A673 (cell line): ENCODE measurements at regions not wholly inside any gene's neighbourhood (a gene's known extent, or its start where the extent isn't known, plus 50 kb on each side); places are given as distances from the start of the nearest gene placed in this dataset.

Source experiments
- BruUV-seq: library from RNA; stranded (reverse); fragments of 400-500 nt; replicated peaks from 2 replicates; lab custom pipeline; 2021; lab: Mats Ljungman, UMichigan
- CTCF ChIA-PET: fragments of 300-600 bp; sonication (Branson Sonifier 250); formaldehyde crosslinking; loops from one replicate; lab custom pipeline; 2022; ENCODE audit warnings: antibody characterized with exemption; lab: Charles Lee
- POLR2A ChIA-PET: fragments of 300-600 bp; sonication (Branson Sonifier 250); formaldehyde crosslinking; loops from one replicate; lab custom pipeline; 2022; ENCODE audit warnings: antibody characterized with exemption; ENCODE audit not compliant: low non-redundant PET; lab: Charles Lee
- DNase-seq: peaks from one replicate; pipeline ENCODE4 v3.0.0-alpha.2; 2015; ENCODE audit warnings: low spot score
- H3K27ac ChIP-seq: fragments of 200-600 bp; sonication (generic); 2 replicates; pipeline ENCODE4 v1.5.1; 2016; ENCODE audit warnings: mixed run types, low read depth, mild to moderate bottlenecking, mixed read lengths, antibody characterized with exemption, low read length; ENCODE audit not compliant: poor library complexity, severe bottlenecking
- H3K27me3 ChIP-seq: fragments of 200-600 bp; sonication (generic); replicated peaks from 2 replicates; pipeline ENCODE4 v1.6.1; 2017; ENCODE audit warnings: mixed run types, low read depth, mild to moderate bottlenecking, mixed read lengths, antibody characterized with exemption, low read length; ENCODE audit not compliant: insufficient read depth, poor library complexity
- H3K36me3 ChIP-seq: fragments of 200-600 bp; sonication (generic); 2 replicates; pipeline ENCODE4 v1.6.1; 2016; ENCODE audit warnings: mixed run types, mild to moderate bottlenecking, mixed read lengths, antibody characterized with exemption, low read length; ENCODE audit not compliant: insufficient read depth, poor library complexity, severe bottlenecking
- H3K4me1 ChIP-seq: fragments of 200-600 bp; sonication (generic); 2 replicates; pipeline ENCODE4 v1.6.1; 2017; ENCODE audit warnings: mixed run types, mild to moderate bottlenecking, mixed read lengths, antibody characterized with exemption, low read length; ENCODE audit not compliant: insufficient read depth, poor library complexity, severe bottlenecking
- H3K4me3 ChIP-seq: fragments of 200-600 bp; sonication (generic); 2 replicates; pipeline ENCODE4 v1.5.1; 2016; ENCODE audit warnings: low read depth, mixed run types, mild to moderate bottlenecking, mixed read lengths, low read length; ENCODE audit not compliant: poor library complexity, severe bottlenecking
- H3K9me3 ChIP-seq: fragments of 200-600 bp; sonication (generic); 2 replicates; pipeline ENCODE4 v1.6.1; 2016; ENCODE audit warnings: mixed run types, low read depth, mild to moderate bottlenecking, mixed read lengths, antibody characterized with exemption, low read length; ENCODE audit not compliant: poor library complexity, severe bottlenecking
- CTCF ChIP-seq: fragments of 300-800, 200-600 bp; sonication (generic); conservative IDR thresholded peaks from 2 replicates; pipeline ENCODE4 v1.5.1; 2017; ENCODE audit warnings: low read depth, mild to moderate bottlenecking, antibody characterized with exemption, low read length, moderate library complexity, mixed read lengths
- EZH2 ChIP-seq: fragments of 200-600 bp; sonication (generic); IDR thresholded peaks from 2 replicates; pipeline ENCODE4 v1.6.1; 2017; ENCODE audit warnings: borderline replicate concordance, low read depth, mild to moderate bottlenecking, mixed read lengths, antibody characterized with exemption, low read length; ENCODE audit not compliant: poor library complexity, severe bottlenecking
- intact Hi-C: fragments of 100-400 bp; cut with micrococcal nuclease; formaldehyde crosslinking; loops from one replicate; pipeline ENCODE4 v1.10.0; 2022; ENCODE audit not compliant: unreplicated experiment

DNA sequence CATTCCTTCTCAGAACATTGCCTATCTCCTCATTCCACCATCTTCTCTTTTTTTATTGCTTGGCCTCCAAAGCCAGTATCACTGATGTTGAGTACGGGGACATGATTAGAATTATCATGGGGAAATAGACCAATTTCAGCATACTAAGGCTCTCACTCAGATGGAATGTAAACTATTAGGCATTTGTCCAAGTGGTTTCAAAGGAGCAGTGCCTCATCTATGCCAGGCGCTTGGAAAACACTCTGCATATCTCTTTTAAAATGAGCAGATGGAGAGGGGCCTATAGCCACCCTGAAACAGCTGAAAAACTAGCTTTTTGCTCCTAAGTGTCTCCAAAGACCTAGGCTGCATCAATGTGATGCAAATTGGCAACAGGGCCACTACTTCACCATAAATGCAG, 150.8 kb upstream of the DIPK2B start:
- CTCF ChIA-PET: no interaction called here
- intact Hi-C loops: no loop called here
- no peaks in the 10 kb centered on the region for H3K27me3 ChIP-seq

DNA sequence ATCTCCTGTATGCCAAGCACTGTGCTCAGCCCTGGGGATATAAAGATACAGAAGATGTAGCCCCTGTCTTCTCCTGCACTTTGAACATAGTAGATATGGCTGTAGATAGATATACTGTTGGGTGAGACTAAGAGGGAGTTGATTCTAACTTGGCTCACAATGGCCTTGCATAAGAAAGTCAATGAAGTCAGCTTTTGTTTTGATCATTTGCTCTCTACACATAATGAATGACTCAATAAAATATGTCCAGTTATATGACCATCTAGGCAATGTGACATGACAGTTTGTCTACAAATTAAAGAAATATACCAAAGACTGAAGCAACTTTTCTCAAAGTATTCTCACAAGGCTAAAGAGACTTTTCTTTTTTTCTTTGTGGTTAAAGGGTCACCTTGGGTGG, 147.6 kb upstream of the DIPK2B start:
- no TSS peak for BruUV-seq
- H3K4me3 ChIP-seq: no peak overlapping the region
- DNase-seq: no peak
- ChIA-PET CTCF (no interaction called here), POLR2A (no interaction called here)
- H3K9me3 ChIP-seq: no peaks in the 10 kb centered on the region
- no peaks in the 10 kb centered on the region for H3K27me3 ChIP-seq
- intact Hi-C loops: no loop called here
- TF ChIP-seq EZH2: no peak
- TF ChIP-seq CTCF: no peak
- H3K36me3 ChIP-seq: no peaks in the 10 kb centered on the region
- no peak overlapping the region for H3K27ac ChIP-seq
- no peaks in the 10 kb centered on the region for H3K4me1 ChIP-seq

More for the DNA sequence above, 150.8 kb upstream of the DIPK2B start:
- Histone ChIP-seq H3K27ac (no peak overlapping the region), H3K4me3 (no peak overlapping the region), H3K9me3 (peaks cover 4% of the 10 kb centered on the region), H3K36me3 (no peaks in the 10 kb centered on the region), H3K4me1 (no peaks in the 10 kb centered on the region)
- no TSS peak for BruUV-seq
- no peak for DNase-seq
- no peak for TF ChIP-seq EZH2
- no peak for TF ChIP-seq CTCF
- POLR2A ChIA-PET: no interaction called here

DNA sequence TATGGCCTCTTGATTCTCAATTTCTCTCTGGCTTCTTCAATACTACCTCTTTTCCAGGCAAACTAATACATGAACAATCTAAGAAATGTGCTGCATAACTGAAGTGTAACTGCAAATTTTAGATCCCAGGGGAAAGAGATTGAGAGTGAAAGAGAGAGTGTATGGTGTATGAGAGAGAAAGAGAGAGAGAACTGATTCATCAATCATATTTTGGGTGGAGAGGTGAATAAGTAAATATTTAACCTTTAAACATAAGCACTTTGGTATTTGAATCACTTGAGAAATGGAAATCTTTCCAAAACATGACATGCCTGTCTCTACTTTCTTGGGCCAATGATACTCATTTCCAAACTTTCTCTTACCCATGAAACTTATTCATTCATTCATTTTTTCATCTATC, 147.2 kb upstream of the DIPK2B start:
- no TSS peak for BruUV-seq
- Histone ChIP-seq H3K27ac (no peak overlapping the region), H3K4me1 (no peaks in the 10 kb centered on the region), H3K27me3 (no peaks in the 10 kb centered on the region), H3K4me3 (no peak overlapping the region), H3K36me3 (no peaks in the 10 kb centered on the region), H3K9me3 (no peaks in the 10 kb centered on the region)
- TF ChIP-seq CTCF (no peak), EZH2 (no peak)
- DNase-seq: no peak
- intact Hi-C loops: no loop called here
- CTCF ChIA-PET: no interaction called here
- POLR2A ChIA-PET: no interaction called here
